ENCODE measurements at regions not wholly inside any gene's neighbourhood (a gene's known extent, or its start where the extent isn't known, plus 50 kb on each side); places are given as distances from the start of the nearest gene placed in this dataset.

DNA sequence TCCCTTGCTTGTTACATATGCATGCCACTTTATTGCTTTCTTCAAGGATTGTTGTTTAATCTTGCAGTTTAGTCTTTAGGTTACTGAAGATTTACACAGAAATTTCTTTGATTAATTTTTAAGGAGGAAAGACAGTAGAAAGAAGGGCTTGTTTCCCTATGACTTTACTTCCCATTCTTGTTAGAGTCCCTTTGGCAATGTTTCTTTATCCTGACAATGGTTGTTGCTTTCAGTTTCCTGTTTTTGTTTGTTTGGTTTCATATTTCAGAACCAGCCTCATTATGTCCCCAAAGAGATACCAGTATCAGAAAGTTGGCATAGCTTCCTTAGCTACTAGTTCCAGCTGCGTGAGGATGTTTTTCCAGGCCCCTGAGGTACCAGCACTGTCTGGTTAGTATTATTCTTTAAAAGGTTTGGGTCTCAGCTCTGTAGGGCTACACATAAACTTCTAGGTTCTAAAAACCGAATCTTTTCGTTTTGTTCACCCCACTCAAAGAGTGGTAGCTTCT lies 61.3 kb upstream of the UNC5C start:
- TF ChIP-seq TCF7L2 (IDR thresholded peaks at IDR 0.05; ENCODE audit: borderline replicate concordance, low read depth, low read length), result no peak
- TF ChIP-seq, protein P1, sequence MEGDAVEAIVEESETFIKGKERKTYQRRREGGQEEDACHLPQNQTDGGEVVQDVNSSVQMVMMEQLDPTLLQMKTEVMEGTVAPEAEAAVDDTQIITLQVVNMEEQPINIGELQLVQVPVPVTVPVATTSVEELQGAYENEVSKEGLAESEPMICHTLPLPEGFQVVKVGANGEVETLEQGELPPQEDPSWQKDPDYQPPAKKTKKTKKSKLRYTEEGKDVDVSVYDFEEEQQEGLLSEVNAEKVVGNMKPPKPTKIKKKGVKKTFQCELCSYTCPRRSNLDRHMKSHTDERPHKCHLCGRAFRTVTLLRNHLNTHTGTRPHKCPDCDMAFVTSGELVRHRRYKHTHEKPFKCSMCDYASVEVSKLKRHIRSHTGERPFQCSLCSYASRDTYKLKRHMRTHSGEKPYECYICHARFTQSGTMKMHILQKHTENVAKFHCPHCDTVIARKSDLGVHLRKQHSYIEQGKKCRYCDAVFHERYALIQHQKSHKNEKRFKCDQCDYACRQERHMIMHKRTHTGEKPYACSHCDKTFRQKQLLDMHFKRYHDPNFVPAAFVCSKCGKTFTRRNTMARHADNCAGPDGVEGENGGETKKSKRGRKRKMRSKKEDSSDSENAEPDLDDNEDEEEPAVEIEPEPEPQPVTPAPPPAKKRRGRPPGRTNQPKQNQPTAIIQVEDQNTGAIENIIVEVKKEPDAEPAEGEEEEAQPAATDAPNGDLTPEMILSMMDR (tag by site-specific recombination; IDR thresholded peaks at IDR 0.05), result no peak
- TF ChIP-seq, protein P2, sequence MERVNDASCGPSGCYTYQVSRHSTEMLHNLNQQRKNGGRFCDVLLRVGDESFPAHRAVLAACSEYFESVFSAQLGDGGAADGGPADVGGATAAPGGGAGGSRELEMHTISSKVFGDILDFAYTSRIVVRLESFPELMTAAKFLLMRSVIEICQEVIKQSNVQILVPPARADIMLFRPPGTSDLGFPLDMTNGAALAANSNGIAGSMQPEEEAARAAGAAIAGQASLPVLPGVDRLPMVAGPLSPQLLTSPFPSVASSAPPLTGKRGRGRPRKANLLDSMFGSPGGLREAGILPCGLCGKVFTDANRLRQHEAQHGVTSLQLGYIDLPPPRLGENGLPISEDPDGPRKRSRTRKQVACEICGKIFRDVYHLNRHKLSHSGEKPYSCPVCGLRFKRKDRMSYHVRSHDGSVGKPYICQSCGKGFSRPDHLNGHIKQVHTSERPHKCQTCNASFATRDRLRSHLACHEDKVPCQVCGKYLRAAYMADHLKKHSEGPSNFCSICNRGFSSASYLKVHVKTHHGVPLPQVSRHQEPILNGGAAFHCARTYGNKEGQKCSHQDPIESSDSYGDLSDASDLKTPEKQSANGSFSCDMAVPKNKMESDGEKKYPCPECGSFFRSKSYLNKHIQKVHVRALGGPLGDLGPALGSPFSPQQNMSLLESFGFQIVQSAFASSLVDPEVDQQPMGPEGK (tag by site-specific recombination; IDR thresholded peaks at IDR 0.05), result no peak

Measured in HEK293 (cell line).